ENCODE measurements at regions not wholly inside any gene's neighbourhood (a gene's known extent, or its start where the extent isn't known, plus 50 kb on each side); places are given as distances from the start of the nearest gene placed in this dataset.

DNA sequence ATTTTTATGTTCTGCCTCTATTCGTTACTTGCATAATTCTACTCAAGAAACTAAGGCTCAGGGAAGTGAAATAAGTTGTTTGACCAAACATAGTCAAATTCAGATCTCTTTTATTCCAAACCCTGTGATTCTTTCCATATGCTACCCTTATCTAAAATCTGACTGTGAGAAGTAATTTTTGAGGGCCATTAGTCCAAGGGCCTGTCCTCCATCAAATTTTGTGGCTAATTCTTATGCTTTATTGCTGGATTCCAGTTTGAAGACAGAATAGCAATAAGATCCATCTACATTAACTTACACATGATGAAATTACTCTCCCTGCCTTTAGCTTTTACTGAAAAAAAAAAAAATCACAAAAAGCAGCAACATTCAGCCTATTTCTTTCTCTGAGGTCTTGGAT, 74.0 kb downstream of the ZIC1 start (continued):
- TF ChIP-seq, protein P1, sequence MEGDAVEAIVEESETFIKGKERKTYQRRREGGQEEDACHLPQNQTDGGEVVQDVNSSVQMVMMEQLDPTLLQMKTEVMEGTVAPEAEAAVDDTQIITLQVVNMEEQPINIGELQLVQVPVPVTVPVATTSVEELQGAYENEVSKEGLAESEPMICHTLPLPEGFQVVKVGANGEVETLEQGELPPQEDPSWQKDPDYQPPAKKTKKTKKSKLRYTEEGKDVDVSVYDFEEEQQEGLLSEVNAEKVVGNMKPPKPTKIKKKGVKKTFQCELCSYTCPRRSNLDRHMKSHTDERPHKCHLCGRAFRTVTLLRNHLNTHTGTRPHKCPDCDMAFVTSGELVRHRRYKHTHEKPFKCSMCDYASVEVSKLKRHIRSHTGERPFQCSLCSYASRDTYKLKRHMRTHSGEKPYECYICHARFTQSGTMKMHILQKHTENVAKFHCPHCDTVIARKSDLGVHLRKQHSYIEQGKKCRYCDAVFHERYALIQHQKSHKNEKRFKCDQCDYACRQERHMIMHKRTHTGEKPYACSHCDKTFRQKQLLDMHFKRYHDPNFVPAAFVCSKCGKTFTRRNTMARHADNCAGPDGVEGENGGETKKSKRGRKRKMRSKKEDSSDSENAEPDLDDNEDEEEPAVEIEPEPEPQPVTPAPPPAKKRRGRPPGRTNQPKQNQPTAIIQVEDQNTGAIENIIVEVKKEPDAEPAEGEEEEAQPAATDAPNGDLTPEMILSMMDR (IDR thresholded peaks at IDR 0.05) = no peak
- TF ChIP-seq MYC (IDR thresholded peaks at IDR 0.05; ENCODE audit: borderline replicate concordance, low read length) (no peak), RAD21 (conservative IDR thresholded peaks at IDR 0.05 in 1 of 2, IDR thresholded peaks at IDR 0.05 in 1 of 2) (no peak), REST (IDR thresholded peaks at IDR 0.05) (no peak), ELK1 (IDR thresholded peaks at IDR 0.05; ENCODE audit: low read depth, low read length) (no peak)

DNA sequence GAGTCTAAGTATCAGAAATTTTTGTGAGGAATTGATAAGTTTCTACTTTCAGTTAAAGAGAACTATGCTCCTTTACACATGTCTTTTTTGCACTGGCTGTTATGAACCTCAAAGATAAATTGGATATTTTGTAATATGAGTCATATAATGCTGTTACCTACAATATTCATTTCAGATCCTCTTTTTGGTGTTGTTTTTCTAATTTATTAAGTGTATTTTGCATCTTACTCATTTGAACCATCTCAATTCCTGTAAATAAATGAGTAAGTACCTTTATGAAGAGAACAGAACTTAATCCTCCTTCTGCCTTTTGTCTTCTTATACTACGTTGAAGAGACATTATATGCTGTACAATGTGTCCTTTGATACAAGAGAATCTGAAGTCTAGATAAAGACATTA, 74.4 kb downstream of the ZIC1 start:
- ChIA-PET POLR2A (no interaction called here), CTCF (no interaction called here)
- Histone ChIP-seq H3K4me1 (no peaks in the 10 kb centered on the region), H3K27ac (no peak overlapping the region), H3K9me3 (no peaks in the 10 kb centered on the region), H3K4me3 (no peak overlapping the region), H3K4me2 (no peak overlapping the region)
- FAIRE-seq (peak; percentile 51), ATAC-seq (no peak), DNase-seq (ENCODE audit: low read depth in 1 of 2, low spot score in 1 of 2) (no peak)
- 11% methylated on average over 1 of the region's 1 CpG for WGBS (ENCODE audit: missing lambda C conversion rate)
- no peak for TF ChIP-seq JUNB (IDR thresholded peaks at IDR 0.05)

GRCh38 chr3:147493065-147493464, 83.9 kb downstream of the ZIC1 start:
- H3K27ac ChIP-seq = no peak overlapping the region
- H3K4me2 ChIP-seq = no peak overlapping the region
- no peak for DNase-seq (ENCODE audit: low read depth in 1 of 2, low spot score in 1 of 2)
- no peak for FAIRE-seq
- POLR2A ChIA-PET = no interaction called here
- ATAC-seq = no peak
- TF ChIP-seq FOXS1 (CRISPR knock-in tag; IDR thresholded peaks at IDR 0.05) = no peak
- TF ChIP-seq ZC3H11A (IDR thresholded peaks at IDR 0.05) = no peak
- no peak for TF ChIP-seq ELK1 (IDR thresholded peaks at IDR 0.05; ENCODE audit: low read depth, low read length)
- no peak for TF ChIP-seq EP300 (IDR thresholded peaks at IDR 0.05)
- TF ChIP-seq HEYL (CRISPR knock-in tag; IDR thresholded peaks at IDR 0.05) = no peak
- TF ChIP-seq, protein P2, sequence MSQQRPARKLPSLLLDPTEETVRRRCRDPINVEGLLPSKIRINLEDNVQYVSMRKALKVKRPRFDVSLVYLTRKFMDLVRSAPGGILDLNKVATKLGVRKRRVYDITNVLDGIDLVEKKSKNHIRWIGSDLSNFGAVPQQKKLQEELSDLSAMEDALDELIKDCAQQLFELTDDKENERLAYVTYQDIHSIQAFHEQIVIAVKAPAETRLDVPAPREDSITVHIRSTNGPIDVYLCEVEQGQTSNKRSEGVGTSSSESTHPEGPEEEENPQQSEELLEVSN (IDR thresholded peaks at IDR 0.05; ENCODE audit: borderline replicate concordance, low read depth) = no peak
- TF ChIP-seq MAX (IDR thresholded peaks at IDR 0.05) = no peak
- no peak for TF ChIP-seq HOXB13 (CRISPR knock-in tag; IDR thresholded peaks at IDR 0.05; ENCODE audit: low read depth)
- no peak for TF ChIP-seq ZSCAN20 (CRISPR knock-in tag; IDR thresholded peaks at IDR 0.05)
- H3K4me1 ChIP-seq = no peaks in the 10 kb centered on the region
- WGBS (ENCODE audit: missing lambda C conversion rate) = 58% methylated on average over 5 of the region's 5 CpGs
- CTCF ChIA-PET = interaction anchor here (1.1 kb wide), 1 partner anchor 14 kb away, joined by 3 read pairs; no protein-coding TSS in a partner anchor
- H3K4me3 ChIP-seq = no peak overlapping the region
- no peaks in the 10 kb centered on the region for H3K9me3 ChIP-seq
